Ishikawa (cell line): ENCODE measurements at regions not wholly inside any gene's neighbourhood (a gene's known extent, or its start where the extent isn't known, plus 50 kb on each side); places are given as distances from the start of the nearest gene placed in this dataset.

Source experiments
- REST ChIP-seq: IDR thresholded peaks from 2 replicates; pipeline ENCODE4 v1.6.1; 2012; ENCODE audit warnings: low read depth, mild to moderate bottlenecking
- TEAD4 ChIP-seq: IDR thresholded peaks from 2 replicates; pipeline ENCODE4 v1.6.1; 2012

DNA sequence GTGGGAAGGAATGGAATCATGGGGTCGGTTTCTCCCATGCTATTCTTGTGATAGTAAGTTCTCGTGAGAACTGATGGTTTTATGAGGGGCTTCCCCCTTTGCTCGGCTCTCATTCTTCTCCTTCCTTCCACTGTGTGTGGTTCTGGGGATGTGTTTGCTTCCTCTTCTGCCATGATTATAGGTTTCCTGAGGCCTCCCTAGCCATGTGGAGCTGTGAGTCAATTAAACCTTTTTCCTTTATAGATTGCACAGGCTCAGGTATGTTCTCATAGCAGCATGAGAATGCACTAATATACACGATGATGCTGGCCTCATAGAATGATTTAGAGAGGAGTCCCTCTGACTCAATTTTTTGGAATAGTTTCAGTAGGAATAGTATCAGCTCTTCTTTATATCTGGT is 195.4 kb upstream of the IVNS1ABP start:
- TF ChIP-seq REST (no peak), TEAD4 (no peak)
